ENCODE measurements at regions not wholly inside any gene's neighbourhood (a gene's known extent, or its start where the extent isn't known, plus 50 kb on each side); places are given as distances from the start of the nearest gene placed in this dataset.

- no peak overlapping the region for H3K4me3 ChIP-seq
- H3K27ac ChIP-seq, result no peak overlapping the region
Observed at GRCh38 chr3:17939157-17939556, 196.7 kb upstream of the TBC1D5 start.

- H3K27ac ChIP-seq, result no peak overlapping the region
Observed at GRCh38 chr3:17938313-17938712, 195.9 kb upstream of the TBC1D5 start.

GRCh38 chr3:17936736-17937480 lies 194.5 kb upstream of the TBC1D5 start:
- H3K27ac ChIP-seq, result no peak overlapping the region
- H3K4me3 ChIP-seq, result no peak overlapping the region

More at GRCh38 chr3:17938313-17938712, 195.9 kb upstream of the TBC1D5 start:
- H3K4me3 ChIP-seq, result no peak overlapping the region

GRCh38 chr3:17935222-17935621 lies 192.8 kb upstream of the TBC1D5 start:
- Histone ChIP-seq H3K4me3 (no peak overlapping the region), H3K27ac (no peak overlapping the region)

- Histone ChIP-seq H3K27ac (no peak overlapping the region), H3K4me3 (no peak overlapping the region)
Observed at GRCh38 chr3:17932136-17932771, 189.8 kb upstream of the TBC1D5 start.

GRCh38 chr3:17931131-17931530 lies 188.7 kb upstream of the TBC1D5 start:
- H3K27ac ChIP-seq, result no peak overlapping the region
- no peak overlapping the region for H3K4me3 ChIP-seq

GRCh38 chr3:17928502-17929145 lies 186.2 kb upstream of the TBC1D5 start:
- Histone ChIP-seq H3K27ac (no peak overlapping the region), H3K4me3 (no peak overlapping the region)

GRCh38 chr3:17927036-17927435 lies 184.6 kb upstream of the TBC1D5 start:
- no peak overlapping the region for H3K27ac ChIP-seq
- no peak overlapping the region for H3K4me3 ChIP-seq

- no peak overlapping the region for H3K4me3 ChIP-seq
Observed at GRCh38 chr3:17915341-17915740, 172.9 kb upstream of the TBC1D5 start.

GRCh38 chr3:17913359-17913758 lies 170.9 kb upstream of the TBC1D5 start:
- Histone ChIP-seq H3K27ac (no peak overlapping the region), H3K4me3 (no peak overlapping the region)

More at GRCh38 chr3:17915341-17915740, 172.9 kb upstream of the TBC1D5 start:
- H3K27ac ChIP-seq, result no peak overlapping the region

GRCh38 chr3:17911986-17912760 lies 169.7 kb upstream of the TBC1D5 start:
- H3K4me3 ChIP-seq, result no peak overlapping the region
- no peak overlapping the region for H3K27ac ChIP-seq

- H3K4me3 ChIP-seq, result no peak overlapping the region
- H3K27ac ChIP-seq, result no peak overlapping the region
Observed at GRCh38 chr3:17910922-17911321, 168.5 kb upstream of the TBC1D5 start.

- no peak overlapping the region for H3K27ac ChIP-seq
- H3K4me3 ChIP-seq, result no peak overlapping the region
Observed at GRCh38 chr3:17909714-17910113, 167.3 kb upstream of the TBC1D5 start.

- Histone ChIP-seq H3K27ac (no peak overlapping the region), H3K4me3 (no peak overlapping the region)
Observed at GRCh38 chr3:17908399-17909191, 166.2 kb upstream of the TBC1D5 start.

GRCh38 chr3:17905996-17906395 lies 163.6 kb upstream of the TBC1D5 start:
- no peak overlapping the region for H3K4me3 ChIP-seq
- no peak overlapping the region for H3K27ac ChIP-seq

GRCh38 chr3:17901893-17902292 lies 159.5 kb upstream of the TBC1D5 start:
- H3K4me3 ChIP-seq, result no peak overlapping the region

GRCh38 chr3:17894434-17895060 lies 152.1 kb upstream of the TBC1D5 start:
- H3K4me3 ChIP-seq, result no peak overlapping the region

More at GRCh38 chr3:17901893-17902292, 159.5 kb upstream of the TBC1D5 start:
- no peak overlapping the region for H3K27ac ChIP-seq

GRCh38 chr3:17891139-17891856 lies 148.9 kb upstream of the TBC1D5 start:
- no peak overlapping the region for H3K4me3 ChIP-seq

More at GRCh38 chr3:17894434-17895060, 152.1 kb upstream of the TBC1D5 start:
- H3K27ac ChIP-seq, result no peak overlapping the region

More at GRCh38 chr3:17891139-17891856, 148.9 kb upstream of the TBC1D5 start:
- no peak overlapping the region for H3K27ac ChIP-seq
